Esophagus muscularis mucosa (tissue), 4 donors: ENCODE measurements at regions not wholly inside any gene's neighbourhood (a gene's known extent, or its start where the extent isn't known, plus 50 kb on each side); places are given as distances from the start of the nearest gene placed in this dataset.

Source experiments
- DNase-seq: peaks from one replicate; pipeline ENCODE4 v3.0.0-alpha.2; 2017; ENCODE audit errors: extremely low spot score
- H3K27ac ChIP-seq, 4 donors: fragments of 200-600 bp; sonication (generic); replicated peaks in 1 of 4; 1 replicate in 3 of 4; 2 replicates in 1 of 4; pipeline ENCODE4 v1.5.1; 2016 to 2019; ENCODE audit warnings: mild to moderate bottlenecking in 1 of 4
- H3K27me3 ChIP-seq, 4 donors: fragments of 200-600 bp; sonication (generic); one replicate each; pipeline versions ENCODE4 v1.5.1 to v1.6.0; 2016 to 2019
- H3K36me3 ChIP-seq, 4 donors: fragments of 200-600 bp; sonication (generic); one replicate each; pipeline ENCODE4 v1.5.1; 2016 to 2019
- H3K4me1 ChIP-seq, 4 donors: fragments of 200-600 bp; sonication (generic); one replicate each; pipeline ENCODE4 v1.5.1; 2016 to 2019
- H3K4me3 ChIP-seq, 4 donors: fragments of 200-600 bp; sonication (generic); 1 replicate in 2 of 4; 2 replicates in 2 of 4; pipeline ENCODE4 v1.5.1; 2016 to 2019; ENCODE audit warnings: mild to moderate bottlenecking in 4 of 4, moderate library complexity in 1 of 4
- H3K9me3 ChIP-seq, 4 donors: fragments of 200-600 bp; sonication (generic); 1 replicate in 3 of 4; 2 replicates in 1 of 4; pipeline ENCODE4 v1.5.1; 2016 to 2019
- EP300 ChIP-seq: sonication (generic); formaldehyde crosslinking; IDR thresholded peaks from one replicate; pipeline ENCODE4 v1.6.1; 2017; ENCODE audit warnings: antibody characterized with exemption
- POLR2A ChIP-seq: fragments of 450-650 bp; IDR thresholded peaks from one replicate; pipeline ENCODE4 v1.6.1; 2017; ENCODE audit warnings: antibody characterized with exemption, moderate library complexity, mild to moderate bottlenecking, low read depth
- POLR2AphosphoS5 ChIP-seq, 2 donors: sonication (generic); formaldehyde crosslinking; IDR thresholded peaks; one replicate each; pipeline ENCODE4 v1.6.1; 2017; ENCODE audit warnings: antibody characterized with exemption in 2 of 2
- WGBS: methylation state at CpG from one replicate; pipeline ENCODE4 v1.1.5; 2018; 5-methylcytosine and 5-hydroxymethylcytosine counted together
- intact Hi-C: fragments of 100-400 bp; cut with DNase I; formaldehyde crosslinking; loops from one replicate; pipeline ENCODE4 v1.15.1; 2023
- TF ChIP-seq, protein P1 (sequence below), 3 experiments: fragments of 200-600 bp in 2 of 3; fragments of 450-650 bp in 1 of 3; sonication (generic) in 2 of 3; IDR thresholded peaks; one replicate each; pipeline ENCODE4 v1.5.1; 2017 to 2019; ENCODE audit warnings: antibody characterized with exemption in 3 of 3, mild to moderate bottlenecking in 2 of 3, moderate library complexity in 1 of 3

DNA sequence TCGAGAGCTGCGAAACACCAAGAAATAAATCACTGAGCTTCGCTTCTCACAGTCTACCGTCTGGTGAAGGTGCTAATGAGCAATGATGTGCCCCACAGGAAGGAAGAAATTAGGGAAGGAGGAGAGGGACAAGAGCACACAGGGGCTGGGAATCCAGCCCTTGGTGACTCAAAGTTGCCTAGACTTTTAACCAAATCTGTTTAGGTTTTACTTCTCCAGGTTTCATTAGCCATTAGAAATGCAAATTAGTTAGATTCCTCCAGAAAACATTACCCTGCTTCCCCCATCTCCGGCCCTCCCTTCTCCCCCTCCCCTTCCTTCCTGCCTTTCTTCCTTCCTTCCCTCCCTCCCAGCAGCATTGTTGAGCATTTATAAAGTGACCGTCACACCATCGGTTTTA, 59.3 kb upstream of the UBE2E1 start:
- H3K27ac ChIP-seq: no peak overlapping the region
- intact Hi-C loops: no loop called here
- WGBS: 73% methylated on average over 7 of the region's 7 CpGs
- no peak for DNase-seq
- peaks cover 9 to 15% (median 10%) of the 10 kb centered on the region in 4 donors for H3K4me1 ChIP-seq
- no peaks in the 10 kb centered on the region for H3K27me3 ChIP-seq
- H3K36me3 ChIP-seq: no peaks in the 10 kb centered on the region
- TF ChIP-seq EP300: no peak
- TF ChIP-seq, protein P1, sequence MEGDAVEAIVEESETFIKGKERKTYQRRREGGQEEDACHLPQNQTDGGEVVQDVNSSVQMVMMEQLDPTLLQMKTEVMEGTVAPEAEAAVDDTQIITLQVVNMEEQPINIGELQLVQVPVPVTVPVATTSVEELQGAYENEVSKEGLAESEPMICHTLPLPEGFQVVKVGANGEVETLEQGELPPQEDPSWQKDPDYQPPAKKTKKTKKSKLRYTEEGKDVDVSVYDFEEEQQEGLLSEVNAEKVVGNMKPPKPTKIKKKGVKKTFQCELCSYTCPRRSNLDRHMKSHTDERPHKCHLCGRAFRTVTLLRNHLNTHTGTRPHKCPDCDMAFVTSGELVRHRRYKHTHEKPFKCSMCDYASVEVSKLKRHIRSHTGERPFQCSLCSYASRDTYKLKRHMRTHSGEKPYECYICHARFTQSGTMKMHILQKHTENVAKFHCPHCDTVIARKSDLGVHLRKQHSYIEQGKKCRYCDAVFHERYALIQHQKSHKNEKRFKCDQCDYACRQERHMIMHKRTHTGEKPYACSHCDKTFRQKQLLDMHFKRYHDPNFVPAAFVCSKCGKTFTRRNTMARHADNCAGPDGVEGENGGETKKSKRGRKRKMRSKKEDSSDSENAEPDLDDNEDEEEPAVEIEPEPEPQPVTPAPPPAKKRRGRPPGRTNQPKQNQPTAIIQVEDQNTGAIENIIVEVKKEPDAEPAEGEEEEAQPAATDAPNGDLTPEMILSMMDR (IDR thresholded peaks at IDR 0.05): no peak
- H3K4me3 ChIP-seq: no peak overlapping the region
- H3K9me3 ChIP-seq: no peaks in the 10 kb centered on the region

DNA sequence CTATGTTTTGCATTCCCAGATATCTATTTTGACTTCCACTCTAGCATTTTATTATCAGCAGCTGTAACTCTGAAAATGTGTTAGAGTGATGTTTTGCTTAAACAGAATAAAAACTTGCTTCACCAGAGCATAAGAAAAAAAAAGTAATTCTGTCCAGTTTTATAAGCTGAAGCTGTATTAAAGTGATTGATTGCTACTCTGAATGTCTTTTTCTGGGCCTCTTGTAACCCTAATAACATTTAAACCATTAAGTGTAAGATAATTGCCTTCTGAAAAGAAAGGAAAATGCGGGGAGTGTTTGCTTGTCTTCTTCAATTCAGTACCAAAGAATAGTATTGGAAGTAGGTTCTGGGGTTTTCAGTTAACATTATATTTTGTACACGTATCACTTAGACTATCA, 57.9 kb upstream of the UBE2E1 start:
- H3K4me3 ChIP-seq: no peak overlapping the region
- DNase-seq: no peak
- no peaks in the 10 kb centered on the region for H3K36me3 ChIP-seq
- H3K9me3 ChIP-seq: no peaks in the 10 kb centered on the region
- WGBS: 89% methylated on average over 2 of the region's 2 CpGs
- TF ChIP-seq, protein P1 (IDR thresholded peaks at IDR 0.05): no peak
- TF ChIP-seq POLR2A (no peak), POLR2AphosphoS5 (IDR thresholded peaks at IDR 0.05) (no peak), EP300 (no peak)
- intact Hi-C loops: no loop called here
- H3K27me3 ChIP-seq: no peaks in the 10 kb centered on the region
- no peak overlapping the region for H3K27ac ChIP-seq
- H3K4me1 ChIP-seq: peaks cover 15 to 20% (median 18%) of the 10 kb centered on the region in 4 donors

DNA sequence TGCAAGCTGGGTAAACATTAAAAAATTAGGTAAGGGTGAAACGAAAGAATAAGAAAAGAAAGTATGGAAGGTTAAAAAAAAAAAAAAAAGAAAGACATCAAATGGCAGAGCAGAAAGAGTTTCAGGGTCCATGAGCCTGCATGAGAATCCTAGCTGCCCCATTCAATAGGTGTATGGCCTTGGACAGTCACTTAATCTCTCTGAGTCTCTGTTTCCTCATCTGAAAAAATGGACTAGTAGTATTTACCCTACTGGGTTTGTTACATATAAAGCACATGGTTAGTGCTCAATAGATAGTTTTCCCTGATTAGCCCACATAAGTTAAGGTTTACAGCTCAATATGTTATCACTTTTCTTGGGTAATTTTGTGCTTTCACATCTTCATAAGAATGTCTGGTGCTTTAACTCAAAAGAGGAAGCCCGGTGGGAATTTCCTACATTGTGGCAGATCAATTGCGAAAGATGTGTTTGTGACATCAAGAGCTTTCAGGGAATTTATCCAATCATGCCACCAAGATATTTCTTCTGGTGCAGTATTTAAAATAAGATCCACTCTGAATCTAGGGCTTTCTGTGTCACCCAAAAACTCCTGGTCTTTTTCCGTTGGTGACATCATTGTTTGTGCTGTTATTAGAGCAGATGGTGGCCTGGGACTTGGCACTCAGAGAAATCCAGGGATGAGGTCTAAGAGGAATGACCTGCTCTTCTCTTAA, 57.2 kb upstream of the UBE2E1 start:
- Histone ChIP-seq H3K4me3 (no peak overlapping the region), H3K36me3 (no peaks in the 10 kb centered on the region), H3K4me1 (peaks cover 15 to 20% (median 18%) of the 10 kb centered on the region in 4 donors), H3K27ac (no peak overlapping the region), H3K27me3 (no peaks in the 10 kb centered on the region), H3K9me3 (no peaks in the 10 kb centered on the region)
- no peak for DNase-seq
- intact Hi-C loops: no loop called here
- 56% methylated on average over 4 of the region's 4 CpGs for WGBS
- TF ChIP-seq EP300: no peak
- no peak for TF ChIP-seq POLR2AphosphoS5 (IDR thresholded peaks at IDR 0.05)
- no peak for TF ChIP-seq POLR2A
- TF ChIP-seq, protein P1 (IDR thresholded peaks at IDR 0.05): no peak

DNA sequence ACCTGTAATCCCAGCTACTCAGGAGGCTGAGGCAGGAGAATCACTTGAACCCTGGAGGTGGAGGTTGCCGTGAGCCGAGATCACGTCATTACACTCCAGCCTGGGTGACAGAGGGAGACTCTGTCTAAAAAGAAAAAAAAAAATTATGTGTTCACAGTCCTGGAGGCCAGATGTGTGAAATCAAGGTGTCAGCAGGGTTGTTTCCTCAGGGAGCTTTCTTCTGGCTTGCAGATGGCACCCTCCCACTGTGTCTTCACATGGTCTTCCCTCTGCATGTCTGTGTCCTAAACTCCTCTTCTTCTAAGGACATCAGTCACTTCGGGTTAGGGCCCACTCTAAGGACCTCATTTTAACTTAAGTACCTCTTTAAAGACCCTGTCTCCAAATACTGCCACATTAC, 56.1 kb upstream of the UBE2E1 start:
- WGBS: 91% methylated on average over 4 of the region's 4 CpGs
- TF ChIP-seq POLR2AphosphoS5 (IDR thresholded peaks at IDR 0.05): no peak
- no peak for TF ChIP-seq POLR2A
- TF ChIP-seq EP300: no peak
- TF ChIP-seq, protein P1 (IDR thresholded peaks at IDR 0.05): no peak
- Histone ChIP-seq H3K27ac (no peak overlapping the region), H3K9me3 (no peaks in the 10 kb centered on the region), H3K36me3 (no peaks in the 10 kb centered on the region), H3K4me1 (peaks cover 15 to 20% (median 18%) of the 10 kb centered on the region in 4 donors), H3K4me3 (no peak overlapping the region), H3K27me3 (no peaks in the 10 kb centered on the region)
- intact Hi-C loops: no loop called here
- DNase-seq: no peak
